ENCODE measurements at regions not wholly inside any gene's neighbourhood (a gene's known extent, or its start where the extent isn't known, plus 50 kb on each side); places are given as distances from the start of the nearest gene placed in this dataset.

- DNase-seq (ENCODE audit: low read depth) = no peak
- no peak for TF ChIP-seq CTCF (conservative IDR thresholded peaks at IDR 0.05; ENCODE audit: low read length)
- no peak overlapping the region for H3K4me3 ChIP-seq (ENCODE audit: low read length)
Observed at GRCh38 chr3:76871655-76872054, 168.2 kb upstream of the ROBO2 start.

GRCh38 chr3:76872999-76873398, 166.9 kb upstream of the ROBO2 start:
- no peak for DNase-seq (ENCODE audit: low read depth)
- no peak for TF ChIP-seq CTCF (conservative IDR thresholded peaks at IDR 0.05; ENCODE audit: low read length)
- H3K4me3 ChIP-seq (ENCODE audit: low read length) = no peak overlapping the region

- TF ChIP-seq CTCF (conservative IDR thresholded peaks at IDR 0.05; ENCODE audit: low read length) = no peak
- no peak for DNase-seq (ENCODE audit: low read depth)
- H3K4me3 ChIP-seq (ENCODE audit: low read length) = no peak overlapping the region
Observed at GRCh38 chr3:76873532-76874242, 166.2 kb upstream of the ROBO2 start.

- H3K4me3 ChIP-seq (ENCODE audit: low read length) = no peak overlapping the region
- no peak for TF ChIP-seq CTCF (conservative IDR thresholded peaks at IDR 0.05; ENCODE audit: low read length)
- no peak for DNase-seq (ENCODE audit: low read depth)
Observed at GRCh38 chr3:76879959-76880358, 159.9 kb upstream of the ROBO2 start.

- H3K4me3 ChIP-seq (ENCODE audit: low read length) = no peak overlapping the region
- no peak for DNase-seq (ENCODE audit: low read depth)
- TF ChIP-seq CTCF (conservative IDR thresholded peaks at IDR 0.05; ENCODE audit: low read length) = no peak
Observed at GRCh38 chr3:76886761-76887500, 153.0 kb upstream of the ROBO2 start.

- no peak for TF ChIP-seq CTCF (conservative IDR thresholded peaks at IDR 0.05; ENCODE audit: low read length)
- H3K4me3 ChIP-seq (ENCODE audit: low read length) = no peak overlapping the region
- no peak for DNase-seq (ENCODE audit: low read depth)
Observed at GRCh38 chr3:76888856-76889255, 151.0 kb upstream of the ROBO2 start.

- no peak for TF ChIP-seq CTCF (conservative IDR thresholded peaks at IDR 0.05; ENCODE audit: low read length)
Observed at GRCh38 chr3:76889911-76890310, 150.0 kb upstream of the ROBO2 start.

More at GRCh38 chr3:76889911-76890310, 150.0 kb upstream of the ROBO2 start:
- no peak for DNase-seq (ENCODE audit: low read depth)
- no peak overlapping the region for H3K4me3 ChIP-seq (ENCODE audit: low read length)

Measured in AG10803 (cell line).